HG03457 (cell line): ENCODE measurements at regions not wholly inside any gene's neighbourhood (a gene's known extent, or its start where the extent isn't known, plus 50 kb on each side); places are given as distances from the start of the nearest gene placed in this dataset.

ENCODE experiments used
- ATAC-seq: cut with Tn5 transposase; IDR thresholded peaks from one replicate; pipeline ENCODE4 v1.9.1; 2021; ENCODE audit warnings: moderate number of reproducible peaks; ENCODE audit not compliant: unreplicated experiment

DNA sequence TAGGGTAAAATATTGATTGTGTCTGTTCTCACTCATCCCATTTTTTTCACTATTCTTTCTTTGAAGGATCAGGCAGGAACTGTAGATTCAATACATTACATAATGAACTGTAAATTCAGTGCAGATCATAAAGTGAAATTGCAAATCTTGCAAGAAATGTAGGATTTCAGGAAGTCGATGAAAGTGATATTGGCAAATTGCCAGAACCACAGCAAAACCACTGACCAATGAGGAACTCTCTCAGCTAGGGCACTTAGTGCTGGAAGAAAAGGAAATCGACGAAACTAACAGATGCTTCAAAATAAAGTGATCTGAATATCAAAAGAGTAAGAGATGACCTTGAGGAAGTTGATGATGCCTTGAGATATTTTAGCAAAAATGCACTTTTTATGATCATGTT is 157.6 kb downstream of the AACS start:
- ATAC-seq, result no peak

GRCh38 chr12:125225641-125226040 is 160.4 kb downstream of the AACS start:
- ATAC-seq, result no peak

DNA sequence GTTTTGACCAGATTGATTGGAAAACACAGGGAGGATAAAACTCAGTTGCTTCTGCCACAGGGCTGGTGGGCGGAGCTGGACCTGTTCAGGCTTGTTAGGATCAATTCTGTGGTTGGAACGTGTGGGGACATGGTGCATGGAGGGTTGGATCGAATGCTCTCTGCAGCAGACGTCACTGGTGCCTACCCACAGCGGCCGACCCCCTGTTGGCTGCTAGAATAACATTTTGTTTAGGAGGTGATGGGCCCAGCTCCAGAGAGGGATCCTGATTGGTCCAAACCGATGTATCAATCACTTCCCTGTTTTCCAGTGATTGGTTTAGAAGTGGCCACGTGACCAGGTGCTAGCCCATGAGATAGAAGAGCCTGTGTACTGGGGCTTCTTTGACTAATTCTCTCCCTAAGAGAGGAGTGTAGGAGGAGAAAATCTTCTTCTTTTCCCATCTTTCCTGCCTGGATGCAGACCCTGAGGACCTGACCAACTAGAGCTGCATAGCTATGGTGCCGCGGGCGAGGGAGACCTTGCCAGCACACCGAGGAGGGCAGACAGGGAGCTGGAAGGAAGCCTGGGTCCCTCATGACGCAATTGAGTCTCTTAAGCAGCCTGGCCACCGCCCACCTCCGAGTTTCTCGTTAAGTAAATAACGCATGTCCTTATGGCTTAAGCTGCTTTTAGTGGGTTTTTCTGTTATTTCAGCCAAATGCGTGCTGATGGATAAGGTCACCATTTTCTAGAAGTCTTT is 163.5 kb downstream of the AACS start:
- ATAC-seq, result no peak

- no peak for ATAC-seq
Measured at GRCh38 chr12:125229878-125230530, 164.8 kb downstream of the AACS start.

DNA sequence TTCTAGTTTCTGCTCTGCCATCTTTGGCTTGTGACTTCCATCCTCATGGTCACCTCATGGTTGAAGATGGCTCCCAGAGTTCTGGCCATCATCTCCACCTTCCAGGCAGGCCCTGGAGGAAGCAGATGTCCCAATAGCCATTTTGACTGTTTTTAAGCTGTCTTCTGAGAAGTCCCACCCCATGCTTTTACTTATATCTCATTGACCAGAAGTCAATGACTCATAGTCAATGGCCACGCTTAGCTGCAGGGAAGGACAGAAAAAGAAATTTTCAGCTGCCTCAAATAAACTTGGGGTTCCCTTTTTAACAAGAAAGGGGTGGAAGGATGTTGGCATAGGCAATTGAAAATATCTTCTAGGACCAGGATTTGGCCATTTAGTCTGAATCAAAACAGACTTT is 168.1 kb downstream of the AACS start:
- ATAC-seq, result no peak

DNA sequence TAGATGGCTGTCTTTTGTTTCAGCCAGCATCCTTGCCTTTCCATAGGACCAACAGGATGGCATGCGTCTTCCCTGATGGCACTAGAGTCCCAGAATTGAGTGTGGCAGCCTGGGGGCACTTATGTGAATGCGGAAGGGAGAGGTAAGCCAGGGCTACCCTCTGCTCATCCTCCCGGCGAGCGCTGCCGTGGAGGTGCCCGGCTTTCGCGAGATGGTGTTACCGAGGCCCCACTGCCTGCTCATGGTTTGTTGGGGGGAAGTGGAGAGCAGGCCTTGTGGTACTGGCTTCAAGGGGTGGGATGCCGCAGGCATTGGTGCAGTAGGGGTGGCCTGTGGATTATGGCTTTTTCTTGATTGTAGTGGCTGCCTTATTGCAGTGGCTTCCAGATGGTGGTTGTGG is 174.3 kb downstream of the AACS start:
- no peak for ATAC-seq

DNA sequence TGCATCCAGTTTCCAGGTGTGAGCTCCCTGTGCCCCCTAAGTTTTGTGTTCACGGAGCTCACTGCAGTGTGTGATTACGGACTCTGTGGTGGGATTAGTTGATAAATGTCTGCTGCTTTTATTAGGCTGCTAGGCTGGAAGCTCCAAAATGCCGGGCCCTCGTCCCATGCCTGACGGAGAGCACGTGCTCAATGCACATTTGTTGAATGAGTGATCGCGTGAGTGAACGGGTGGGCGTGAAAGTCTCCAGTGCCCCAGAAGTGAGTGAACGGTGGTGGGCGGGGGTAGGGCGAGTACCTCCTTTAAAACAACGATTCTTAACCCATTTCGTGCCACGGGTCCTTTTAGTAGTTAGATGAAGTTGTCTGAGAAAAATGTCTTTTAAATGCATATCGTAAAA is 175.5 kb downstream of the AACS start:
- ATAC-seq, result no peak

DNA sequence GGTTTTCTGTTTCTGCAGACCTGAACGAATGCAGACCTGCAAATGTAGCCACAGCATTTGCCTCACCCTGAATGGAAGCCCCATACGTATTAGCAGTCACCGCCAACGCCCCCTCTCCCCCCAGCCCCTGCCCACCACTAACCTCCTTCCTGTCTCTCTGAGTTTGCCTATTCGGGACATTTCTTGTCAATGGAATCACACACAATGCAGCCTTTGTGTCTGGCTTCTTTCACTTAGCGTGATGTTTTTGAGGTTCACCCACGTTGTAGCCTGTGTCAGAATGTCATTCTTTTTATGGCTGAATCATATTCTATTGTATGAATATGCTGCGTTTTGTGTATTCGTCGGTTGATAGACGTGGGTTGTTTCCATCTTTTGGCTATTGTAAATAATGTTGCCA is 178.6 kb downstream of the AACS start:
- ATAC-seq, result no peak

- no peak for ATAC-seq
Measured at GRCh38 chr12:125244338-125244737, 179.1 kb downstream of the AACS start.

DNA sequence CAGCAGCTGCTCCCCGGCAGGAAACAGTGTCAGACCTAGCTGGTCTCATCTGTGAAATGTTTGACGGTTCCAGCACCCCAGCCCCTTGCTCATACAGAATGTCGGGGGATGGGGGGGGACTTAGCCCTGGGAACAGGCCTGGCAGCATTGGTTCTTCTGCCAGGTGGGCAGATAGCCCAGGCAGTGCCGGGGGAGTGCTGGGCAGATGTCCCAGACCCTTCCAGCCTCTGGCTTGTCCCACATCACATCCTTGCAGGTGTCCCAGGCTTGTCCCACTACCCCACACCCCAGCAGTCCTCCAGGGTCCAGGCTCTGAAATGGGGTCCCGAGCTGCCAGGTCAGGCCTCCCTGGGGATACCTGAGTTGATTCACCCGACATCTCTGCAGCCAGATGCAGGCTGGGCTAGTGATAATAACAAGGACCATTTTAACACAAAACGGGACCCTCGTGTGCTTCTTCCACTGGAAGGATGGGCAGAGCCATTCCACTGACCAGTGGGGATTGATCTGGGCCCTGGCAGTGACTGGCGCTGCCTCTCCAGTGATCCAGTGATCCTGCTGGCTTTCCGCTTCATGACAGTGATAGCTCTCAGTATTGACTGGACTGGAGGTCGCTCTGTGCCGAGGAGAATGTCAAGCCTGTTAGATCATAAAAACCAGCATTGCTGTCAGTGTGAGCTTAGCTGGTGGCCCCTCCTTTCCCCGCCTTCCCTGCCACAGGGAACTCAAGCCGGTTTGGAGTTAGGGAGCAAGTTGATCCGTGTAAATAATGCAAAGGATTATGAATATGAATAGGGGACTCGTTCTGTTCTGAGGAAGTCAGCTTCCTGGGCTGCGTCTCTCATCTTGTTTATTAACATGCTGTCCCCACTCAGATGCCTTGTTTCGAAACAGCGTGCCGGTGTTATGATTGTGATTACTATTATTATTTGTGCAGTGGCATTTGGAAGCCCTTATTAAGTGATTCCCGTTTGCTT is 180.6 kb downstream of the AACS start:
- no peak for ATAC-seq

- no peak for ATAC-seq
Measured at GRCh38 chr12:125247477-125247876, 182.2 kb downstream of the AACS start.

- no peak for ATAC-seq
Measured at GRCh38 chr12:125249066-125249824, 184.0 kb downstream of the AACS start.

DNA sequence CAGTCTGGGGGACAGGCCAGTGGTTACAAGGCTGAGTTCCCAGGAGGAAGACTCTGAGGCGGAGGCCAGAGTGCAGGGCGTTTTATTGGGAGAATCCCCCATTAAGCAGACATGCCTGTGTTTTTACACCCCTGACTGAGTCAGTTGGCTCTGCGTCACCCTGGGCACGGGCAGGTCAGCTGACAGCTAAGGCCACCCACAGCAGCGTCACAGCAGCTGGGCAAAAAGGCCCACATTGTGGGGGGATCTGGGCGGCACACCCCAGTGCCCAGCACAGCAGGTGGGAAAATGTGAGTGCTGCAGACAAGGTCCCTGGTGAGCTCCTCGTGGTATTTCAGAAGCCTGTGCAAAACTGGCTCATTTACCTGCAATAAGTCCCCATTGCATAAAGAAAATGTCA is 184.7 kb downstream of the AACS start:
- no peak for ATAC-seq

GRCh38 chr12:125254236-125254635 is 189.0 kb downstream of the AACS start:
- no peak for ATAC-seq

DNA sequence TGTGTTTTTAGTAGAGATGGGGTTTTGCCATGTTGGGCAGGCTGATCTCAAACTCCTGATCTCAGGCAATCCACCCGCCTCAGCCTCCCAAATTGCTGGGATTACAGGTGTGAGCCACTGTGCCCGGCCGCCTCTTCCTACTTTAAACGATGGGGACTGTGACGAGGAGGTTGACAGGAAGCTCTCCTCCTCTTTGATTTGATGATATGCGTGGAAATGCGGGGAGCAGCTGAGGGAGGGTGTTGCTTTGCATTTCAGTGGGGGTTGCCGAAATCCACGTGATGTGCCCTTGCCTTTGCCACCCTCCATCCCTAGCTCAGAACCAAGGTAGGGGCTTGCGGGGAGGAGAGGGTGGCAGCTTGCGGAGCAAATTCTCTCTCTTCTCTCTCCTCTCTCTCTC is 189.6 kb downstream of the AACS start:
- no peak for ATAC-seq

- no peak for ATAC-seq
Measured at GRCh38 chr12:125255935-125256633, 190.8 kb downstream of the AACS start.

DNA sequence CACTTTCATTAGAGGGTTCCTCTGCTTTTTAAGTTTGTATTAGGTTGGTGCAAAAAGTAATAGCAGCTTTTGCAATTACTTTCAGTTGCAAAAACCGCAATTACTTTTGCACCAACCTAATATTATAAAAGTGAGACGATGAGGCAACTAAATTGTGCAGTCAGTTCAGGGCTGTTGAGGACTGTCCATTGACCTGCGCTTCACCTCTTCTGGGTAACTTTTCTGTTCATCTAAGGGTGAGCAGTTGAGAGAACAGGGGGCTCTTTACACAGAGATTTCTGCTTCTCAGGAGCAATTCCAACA is 191.3 kb downstream of the AACS start:
- no peak for ATAC-seq

DNA sequence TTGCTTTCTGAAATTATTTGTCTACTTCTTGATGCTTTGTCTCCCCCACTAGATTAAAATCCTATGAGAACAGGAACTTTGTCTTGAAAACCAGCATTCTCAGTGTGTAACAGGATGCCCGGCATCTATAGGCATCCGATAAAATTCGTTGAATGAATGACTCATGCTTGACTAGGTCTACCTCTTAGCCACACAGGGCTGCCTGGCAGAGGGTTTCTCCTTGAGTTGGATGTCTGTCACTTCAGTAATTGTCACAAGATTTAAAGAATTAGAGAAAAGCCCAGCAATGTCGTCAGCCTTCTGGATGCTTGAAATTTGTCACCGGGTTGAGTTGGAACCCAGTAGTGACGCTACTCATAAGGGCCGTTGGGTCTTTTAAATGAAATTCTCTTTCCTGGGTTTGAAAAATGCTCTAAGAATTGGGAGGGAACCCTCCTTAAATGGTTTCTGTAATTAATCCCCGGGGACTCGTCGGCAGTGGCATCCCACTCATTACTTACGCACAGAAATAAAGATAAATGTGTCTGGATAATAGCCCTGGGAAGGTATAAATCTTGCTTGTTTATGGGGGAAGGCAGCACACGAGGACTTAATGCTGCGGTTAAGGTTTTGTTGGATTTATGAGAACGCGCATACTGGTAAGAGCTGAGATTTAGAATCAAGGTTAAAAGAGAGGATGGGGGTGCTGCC is 194.1 kb downstream of the AACS start:
- no peak for ATAC-seq

DNA sequence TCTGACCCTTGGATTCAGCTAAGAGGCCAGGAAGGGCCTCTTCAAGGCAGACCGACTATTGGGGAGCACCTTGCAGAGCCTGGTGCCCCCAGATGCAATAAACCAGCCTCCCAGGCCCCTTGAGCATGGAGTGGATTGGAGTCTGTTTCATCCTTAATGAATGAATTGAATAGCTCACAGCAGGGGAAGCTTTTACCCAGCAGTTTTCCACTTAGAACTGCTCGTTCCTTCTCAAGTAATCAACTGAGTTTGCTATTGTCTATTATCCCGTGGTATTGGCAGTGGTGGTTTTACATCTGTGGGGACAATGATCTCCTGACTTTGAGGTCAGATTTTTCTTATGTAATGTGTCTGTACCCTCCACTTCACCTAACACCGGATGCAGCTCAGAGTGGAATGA is 197.6 kb downstream of the AACS start:
- ATAC-seq, result no peak

DNA sequence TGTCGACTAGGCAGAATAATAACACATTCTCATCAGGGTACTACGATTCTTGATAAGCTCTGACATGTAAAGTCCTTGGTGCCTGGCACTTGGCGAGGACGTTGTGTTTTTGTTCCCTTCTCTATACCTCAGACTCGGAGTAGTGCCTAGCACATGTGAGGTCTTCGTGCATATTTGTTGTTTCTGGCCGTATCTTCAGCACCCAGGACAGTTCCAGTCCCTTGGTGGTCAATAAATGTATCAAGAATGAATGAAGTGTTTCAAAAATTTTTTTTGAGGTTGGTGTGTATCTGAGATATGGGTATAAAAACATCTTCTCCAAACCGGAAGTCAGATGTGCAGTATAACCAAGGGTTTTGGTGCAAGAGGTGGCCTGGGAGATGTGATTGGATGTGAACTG is 198.2 kb downstream of the AACS start:
- ATAC-seq, result no peak
